ENCODE measurements at regions not wholly inside any gene's neighbourhood (a gene's known extent, or its start where the extent isn't known, plus 50 kb on each side); places are given as distances from the start of the nearest gene placed in this dataset.

DNA sequence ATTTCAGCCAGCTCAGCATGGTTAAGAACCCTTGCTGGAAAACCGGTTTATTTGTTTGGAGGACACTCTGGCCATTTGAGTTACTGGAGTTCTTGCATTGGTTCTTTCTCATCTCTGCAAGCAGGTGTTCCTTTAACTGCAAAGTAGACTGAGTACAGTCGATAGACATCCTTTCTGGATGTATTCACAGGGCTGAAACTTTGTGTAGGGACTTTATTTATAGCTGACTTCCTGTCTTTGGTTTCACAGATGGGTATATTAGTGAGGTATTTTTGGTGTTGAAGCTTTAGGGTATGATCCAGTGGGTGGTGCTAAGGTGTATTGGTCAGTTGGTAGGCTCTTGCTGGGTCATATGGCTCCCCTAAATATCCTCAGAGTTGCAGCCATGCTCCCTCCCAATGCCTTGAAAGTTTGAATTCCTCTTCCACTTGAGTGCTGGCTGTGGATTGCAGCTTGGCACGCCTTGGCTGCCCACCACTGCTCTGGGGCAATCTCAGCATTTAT lies 666.0 kb upstream of the COX7C start:
- in situ Hi-C loops (cut with HindIII; ENCODE audit: low pct_unique_long_range_greater_than_20kb, low sequenced_read_pairs), result no loop called here

GRCh38 chr5:85952680-85953079 lies 665.1 kb upstream of the COX7C start:
- H3K4me3 ChIP-seq (ENCODE audit: low read depth in 2 of 2, low read length in 2 of 2), result no peak overlapping the region
- DNase-seq (ENCODE audit: low read depth, low spot score) (no peak), ATAC-seq (no peak)
- H3K4me1 ChIP-seq (ENCODE audit: control insufficient read depth, insufficient read depth, low read length), result no peaks in the 10 kb centered on the region
- ChIA-PET CTCF (no interaction called here), POLR2A (no interaction called here)
- no peaks in the 10 kb centered on the region for H3K27me3 ChIP-seq (ENCODE audit: control insufficient read depth, insufficient read depth, low read length)
- BruUV-seq (replicated peaks), result no TSS peak
- in situ Hi-C loops (cut with HindIII; ENCODE audit: low pct_unique_long_range_greater_than_20kb, low sequenced_read_pairs) (no loop called here), intact Hi-C loops (cut with micrococcal nuclease; ENCODE audit: unreplicated experiment) (no loop called here)
- no peak overlapping the region for H3K27ac ChIP-seq (ENCODE audit: low read length)
- TF ChIP-seq, protein P1, sequence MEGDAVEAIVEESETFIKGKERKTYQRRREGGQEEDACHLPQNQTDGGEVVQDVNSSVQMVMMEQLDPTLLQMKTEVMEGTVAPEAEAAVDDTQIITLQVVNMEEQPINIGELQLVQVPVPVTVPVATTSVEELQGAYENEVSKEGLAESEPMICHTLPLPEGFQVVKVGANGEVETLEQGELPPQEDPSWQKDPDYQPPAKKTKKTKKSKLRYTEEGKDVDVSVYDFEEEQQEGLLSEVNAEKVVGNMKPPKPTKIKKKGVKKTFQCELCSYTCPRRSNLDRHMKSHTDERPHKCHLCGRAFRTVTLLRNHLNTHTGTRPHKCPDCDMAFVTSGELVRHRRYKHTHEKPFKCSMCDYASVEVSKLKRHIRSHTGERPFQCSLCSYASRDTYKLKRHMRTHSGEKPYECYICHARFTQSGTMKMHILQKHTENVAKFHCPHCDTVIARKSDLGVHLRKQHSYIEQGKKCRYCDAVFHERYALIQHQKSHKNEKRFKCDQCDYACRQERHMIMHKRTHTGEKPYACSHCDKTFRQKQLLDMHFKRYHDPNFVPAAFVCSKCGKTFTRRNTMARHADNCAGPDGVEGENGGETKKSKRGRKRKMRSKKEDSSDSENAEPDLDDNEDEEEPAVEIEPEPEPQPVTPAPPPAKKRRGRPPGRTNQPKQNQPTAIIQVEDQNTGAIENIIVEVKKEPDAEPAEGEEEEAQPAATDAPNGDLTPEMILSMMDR (IDR thresholded peaks at IDR 0.05), result no peak
- TF ChIP-seq SIN3A (IDR thresholded peaks at IDR 0.05; ENCODE audit: borderline replicate concordance, insufficient read depth, low read depth, low read length), result no peak
- no peak for TF ChIP-seq REST (IDR thresholded peaks at IDR 0.05; ENCODE audit: insufficient read depth in 1 of 2, low read depth in 2 of 2, low read length in 1 of 2)
- no peak for TF ChIP-seq TCF7L2 (IDR thresholded peaks at IDR 0.05; ENCODE audit: low read depth, low read length)
- TF ChIP-seq POLR2AphosphoS5 (IDR thresholded peaks at IDR 0.05; ENCODE audit: low read depth, low read length), result no peak
- no peaks in the 10 kb centered on the region for H3K36me3 ChIP-seq (ENCODE audit: control insufficient read depth, insufficient read depth, low read length)
- H3K9me3 ChIP-seq (ENCODE audit: control insufficient read depth, insufficient read depth, low read depth, low read length), result no peaks in the 10 kb centered on the region; the same call in 1 of the 2 replicates

More for the DNA sequence above, 666.0 kb upstream of the COX7C start:
- no peak overlapping the region for H3K27ac ChIP-seq (ENCODE audit: low read length)
- intact Hi-C loops (cut with micrococcal nuclease; ENCODE audit: unreplicated experiment), result no loop called here
- POLR2A ChIA-PET, result no interaction called here
- no peaks in the 10 kb centered on the region for H3K36me3 ChIP-seq (ENCODE audit: control insufficient read depth, insufficient read depth, low read length)
- no peaks in the 10 kb centered on the region for H3K27me3 ChIP-seq (ENCODE audit: control insufficient read depth, insufficient read depth, low read length)
- DNase-seq (ENCODE audit: low read depth, low spot score) (no peak), ATAC-seq (no peak)
- no peaks in the 10 kb centered on the region; the same call in 1 of the 2 replicates for H3K9me3 ChIP-seq (ENCODE audit: control insufficient read depth, insufficient read depth, low read depth, low read length)
- no peak for TF ChIP-seq POLR2AphosphoS5 (IDR thresholded peaks at IDR 0.05; ENCODE audit: low read depth, low read length)
- no peak for TF ChIP-seq SIN3A (IDR thresholded peaks at IDR 0.05; ENCODE audit: borderline replicate concordance, insufficient read depth, low read depth, low read length)
- TF ChIP-seq TCF7L2 (IDR thresholded peaks at IDR 0.05; ENCODE audit: low read depth, low read length), result no peak
- no peaks in the 10 kb centered on the region for H3K4me1 ChIP-seq (ENCODE audit: control insufficient read depth, insufficient read depth, low read length)
- H3K4me3 ChIP-seq (ENCODE audit: low read depth in 2 of 2, low read length in 2 of 2), result no peak overlapping the region
- CTCF ChIA-PET, result no interaction called here
- BruUV-seq (replicated peaks), result no TSS peak

- no TSS peak for BruUV-seq (replicated peaks)
- Histone ChIP-seq H3K27me3 (ENCODE audit: control insufficient read depth, insufficient read depth, low read length) (no peaks in the 10 kb centered on the region), H3K4me1 (ENCODE audit: control insufficient read depth, insufficient read depth, low read length) (no peaks in the 10 kb centered on the region), H3K4me3 (ENCODE audit: low read depth in 2 of 2, low read length in 2 of 2) (no peak overlapping the region), H3K9me3 (ENCODE audit: control insufficient read depth, insufficient read depth, low read depth, low read length) (no peaks in the 10 kb centered on the region), H3K36me3 (ENCODE audit: control insufficient read depth, insufficient read depth, low read length) (no peaks in the 10 kb centered on the region), H3K27ac (ENCODE audit: low read length) (no peak overlapping the region)
- DNase-seq (ENCODE audit: low read depth, low spot score) (no peak), ATAC-seq (no peak)
- TF ChIP-seq, protein P1 (IDR thresholded peaks at IDR 0.05), result no peak
- TF ChIP-seq TCF7L2 (IDR thresholded peaks at IDR 0.05; ENCODE audit: low read depth, low read length) (no peak), REST (IDR thresholded peaks at IDR 0.05; ENCODE audit: insufficient read depth in 1 of 2, low read depth in 2 of 2, low read length in 1 of 2) (no peak), SIN3A (IDR thresholded peaks at IDR 0.05; ENCODE audit: borderline replicate concordance, insufficient read depth, low read depth, low read length) (no peak), POLR2AphosphoS5 (IDR thresholded peaks at IDR 0.05; ENCODE audit: low read depth, low read length) (no peak)
- ChIA-PET CTCF (no interaction called here), POLR2A (no interaction called here)
- in situ Hi-C loops (cut with HindIII; ENCODE audit: low pct_unique_long_range_greater_than_20kb, low sequenced_read_pairs) (no loop called here), intact Hi-C loops (cut with micrococcal nuclease; ENCODE audit: unreplicated experiment) (no loop called here)
These were observed 650.1 kb upstream of the COX7C start for GRCh38 chr5:85967681-85968080.

All from Panc1 (cell line).